OCI-LY3 (cell line): ENCODE measurements at regions not wholly inside any gene's neighbourhood (a gene's known extent, or its start where the extent isn't known, plus 50 kb on each side); places are given as distances from the start of the nearest gene placed in this dataset.

ENCODE experiments used
- H2AFZ ChIP-seq: fragments of 200-600, 300-600 bp; shearing (Covaris generic); 2 replicates; pipeline ENCODE4 v1.6.0; 2014; ENCODE audit warnings: antibody characterized with exemption, low read depth, low read length
- H3K27ac ChIP-seq: fragments of 200-600, 300-600 bp; sonication (generic); 2 replicates; pipeline ENCODE4 v1.5.1; 2014; ENCODE audit warnings: mild to moderate bottlenecking, low read length, moderate library complexity, mixed read lengths
- H3K27me3 ChIP-seq: fragments of 200-600, 300-600 bp; sonication (generic); 2 replicates; pipeline ENCODE4 v1.6.1; 2014; ENCODE audit warnings: low read depth, low read length, mixed read lengths
- H3K36me3 ChIP-seq: fragments of 200-600, 300-600 bp; sonication (generic); replicated peaks from 2 replicates; pipeline ENCODE3; 2014; ENCODE audit warnings: low read depth, low read length, mixed read lengths
- H3K4me1 ChIP-seq: fragments of 300-600, 200-600 bp; sonication (generic); 2 replicates; pipeline ENCODE4 v1.6.1; 2014; ENCODE audit warnings: low read length, mixed read lengths
- H3K4me2 ChIP-seq: fragments of 200-600, 300-600 bp; sonication (generic); 2 replicates; pipeline ENCODE4 v1.6.1; 2014; ENCODE audit warnings: low read length, mixed read lengths
- H3K4me3 ChIP-seq: fragments of 300-600, 200-600 bp; sonication (generic); 2 replicates; pipeline ENCODE4 v1.5.1; 2014; ENCODE audit warnings: antibody characterized with exemption, mild to moderate bottlenecking, low read length, moderate library complexity
- H3K79me2 ChIP-seq: fragments of 300-600, 200-600 bp; shearing (Covaris generic); 2 replicates; pipeline ENCODE4 v1.6.1; 2014; ENCODE audit warnings: mild to moderate bottlenecking, low read length, mixed read lengths
- H3K9ac ChIP-seq: fragments of 300-600, 200-600 bp; shearing (Covaris generic); 2 replicates; pipeline ENCODE4 v1.6.0; 2014; ENCODE audit warnings: mild to moderate bottlenecking, low read length, moderate library complexity
- H3K9me3 ChIP-seq: fragments of 200-600, 300-600 bp; shearing (Covaris generic); 2 replicates; pipeline ENCODE4 v1.6.1; 2014; ENCODE audit warnings: low read length, mixed read lengths; ENCODE audit not compliant: insufficient read depth
- H4K20me1 ChIP-seq: fragments of 200-600, 300-600 bp; sonication (generic); 2 replicates; pipeline ENCODE4 v1.6.1; 2016; ENCODE audit warnings: low read length, mixed read lengths; ENCODE audit not compliant: insufficient read depth
- CTCF ChIP-seq: fragments of 200-600, 300-600 bp; sonication (generic); IDR thresholded peaks from 2 replicates; pipeline ENCODE4 v1.5.1; 2014; ENCODE audit warnings: antibody characterized with exemption, low read length, low read depth
- EZH2phosphoT487 ChIP-seq: fragments of 200-600 bp; shearing (Covaris generic); IDR thresholded peaks from 2 replicates; pipeline ENCODE4 v1.6.1; 2018; ENCODE audit warnings: antibody characterized with exemption, mixed run types, low read depth

- Histone ChIP-seq H3K9ac (no peak overlapping the region), H3K27ac (no peak overlapping the region), H3K27me3 (peaks cover 52% of the 10 kb centered on the region), H3K4me2 (no peak overlapping the region), H4K20me1 (no peaks in the 10 kb centered on the region), H2AFZ (no peak overlapping the region), H3K36me3 (no peaks in the 10 kb centered on the region), H3K4me3 (no peak overlapping the region), H3K4me1 (no peaks in the 10 kb centered on the region), H3K79me2 (no peaks in the 10 kb centered on the region), H3K9me3 (no peaks in the 10 kb centered on the region)
- no peak for TF ChIP-seq EZH2phosphoT487
- no peak for TF ChIP-seq CTCF
Measured at GRCh38 chr1:208329300-208329699, 85.1 kb upstream of the PLXNA2 start.

- peaks cover 55% of the 10 kb centered on the region for H3K27me3 ChIP-seq
- H2AFZ ChIP-seq: no peak overlapping the region
- H3K27ac ChIP-seq: no peak overlapping the region
- TF ChIP-seq EZH2phosphoT487: no peak
- no peak for TF ChIP-seq CTCF
- H3K4me2 ChIP-seq: no peak overlapping the region
- no peaks in the 10 kb centered on the region for H4K20me1 ChIP-seq
- no peak overlapping the region for H3K9ac ChIP-seq
- H3K4me3 ChIP-seq: no peak overlapping the region
- H3K79me2 ChIP-seq: no peaks in the 10 kb centered on the region
- H3K4me1 ChIP-seq: no peaks in the 10 kb centered on the region
- H3K36me3 ChIP-seq: no peaks in the 10 kb centered on the region
- no peaks in the 10 kb centered on the region for H3K9me3 ChIP-seq
Measured at GRCh38 chr1:208332036-208332773, 88.0 kb upstream of the PLXNA2 start.

- Histone ChIP-seq H3K79me2 (no peaks in the 10 kb centered on the region), H3K4me1 (no peaks in the 10 kb centered on the region), H2AFZ (no peak overlapping the region), H3K9me3 (no peaks in the 10 kb centered on the region), H3K36me3 (no peaks in the 10 kb centered on the region), H3K27me3 (peaks cover 54% of the 10 kb centered on the region), H3K27ac (no peak overlapping the region), H4K20me1 (no peaks in the 10 kb centered on the region), H3K9ac (no peak overlapping the region), H3K4me2 (no peak overlapping the region), H3K4me3 (no peak overlapping the region)
- TF ChIP-seq EZH2phosphoT487 (no peak), CTCF (no peak)
Measured at GRCh38 chr1:208332774-208333126, 88.6 kb upstream of the PLXNA2 start.

- Histone ChIP-seq H2AFZ (no peak overlapping the region), H3K27ac (no peak overlapping the region), H3K27me3 (peaks cover 55% of the 10 kb centered on the region), H3K9me3 (no peaks in the 10 kb centered on the region), H3K4me3 (no peak overlapping the region), H3K4me2 (no peak overlapping the region), H4K20me1 (no peaks in the 10 kb centered on the region), H3K36me3 (no peaks in the 10 kb centered on the region), H3K79me2 (no peaks in the 10 kb centered on the region), H3K9ac (no peak overlapping the region), H3K4me1 (no peaks in the 10 kb centered on the region)
- TF ChIP-seq CTCF (no peak), EZH2phosphoT487 (no peak)
Measured at GRCh38 chr1:208333676-208334075, 89.5 kb upstream of the PLXNA2 start.
